ENCODE measurements at regions not wholly inside any gene's neighbourhood (a gene's known extent, or its start where the extent isn't known, plus 50 kb on each side); places are given as distances from the start of the nearest gene placed in this dataset.

- WGBS, 3 donors, result 77 to 80% (median 80%) methylated on average over 2 of the region's 2 CpGs
These were observed 675.6 kb upstream of the POT1 start for GRCh38 chr7:125605241-125605640.

GRCh38 chr7:125602441-125602840 lies 672.8 kb upstream of the POT1 start:
- 83 to 88% (median 83%) methylated on average over 1 of the region's 1 CpG for WGBS, 3 donors
- no peak overlapping the region for H3K27ac ChIP-seq
- H3K36me3 ChIP-seq (ENCODE audit: insufficient read depth in 1 of 2, low read depth in 1 of 2), result no peaks in the 10 kb centered on the region
- H3K4me1 ChIP-seq, result no peaks in the 10 kb centered on the region
- no peak overlapping the region for H3K4me3 ChIP-seq
- ATAC-seq, result no peak
- H3K27me3 ChIP-seq (ENCODE audit: insufficient read depth in 3 of 3, low read length in 2 of 3), result no peaks in the 10 kb centered on the region
- no peak for DNase-seq
- TF ChIP-seq CTCF (IDR thresholded peaks at IDR 0.05), result no peak
- intact Hi-C loops (cut with DNase I), result no loop called here
- H3K9me3 ChIP-seq, result no peaks in the 10 kb centered on the region

More at GRCh38 chr7:125605241-125605640, 675.6 kb upstream of the POT1 start:
- ATAC-seq (no peak), DNase-seq (no peak)
- no peak for TF ChIP-seq CTCF (IDR thresholded peaks at IDR 0.05)
- Histone ChIP-seq H3K36me3 (ENCODE audit: insufficient read depth in 1 of 2, low read depth in 1 of 2) (no peaks in the 10 kb centered on the region), H3K27me3 (ENCODE audit: insufficient read depth in 3 of 3, low read length in 2 of 3) (no peaks in the 10 kb centered on the region), H3K4me1 (no peaks in the 10 kb centered on the region), H3K9me3 (no peaks in the 10 kb centered on the region), H3K27ac (no peak overlapping the region), H3K4me3 (no peak overlapping the region)
- intact Hi-C loops (cut with DNase I), result no loop called here

- intact Hi-C loops (cut with DNase I), result no loop called here
- no peak for TF ChIP-seq CTCF (IDR thresholded peaks at IDR 0.05)
- DNase-seq, result no peak
- Histone ChIP-seq H3K27ac (no peak overlapping the region), H3K4me3 (no peak overlapping the region), H3K27me3 (ENCODE audit: insufficient read depth in 3 of 3, low read length in 2 of 3) (no peaks in the 10 kb centered on the region), H3K36me3 (ENCODE audit: insufficient read depth in 1 of 2, low read depth in 1 of 2) (no peaks in the 10 kb centered on the region), H3K4me1 (no peaks in the 10 kb centered on the region), H3K9me3 (no peaks in the 10 kb centered on the region)
- no peak for ATAC-seq
- WGBS, 3 donors, result 81 to 84% (median 83%) methylated on average over 3 of the region's 3 CpGs
These were observed 669.8 kb upstream of the POT1 start for GRCh38 chr7:125599387-125599786.

- no peak for DNase-seq
- Histone ChIP-seq H3K27ac (no peak overlapping the region), H3K4me3 (no peak overlapping the region), H3K36me3 (ENCODE audit: insufficient read depth in 1 of 2, low read depth in 1 of 2) (no peaks in the 10 kb centered on the region), H3K4me1 (no peaks in the 10 kb centered on the region), H3K9me3 (no peaks in the 10 kb centered on the region), H3K27me3 (ENCODE audit: insufficient read depth in 3 of 3, low read length in 2 of 3) (no peaks in the 10 kb centered on the region)
- intact Hi-C loops (cut with DNase I), result no loop called here
- 77 to 83% (median 82%) methylated on average over 6 of the region's 6 CpGs for WGBS, 3 donors
- no peak for TF ChIP-seq CTCF (IDR thresholded peaks at IDR 0.05)
- no peak for ATAC-seq
These were observed 662.7 kb upstream of the POT1 start for GRCh38 chr7:125592331-125592730.

GRCh38 chr7:125573126-125573525 lies 643.5 kb upstream of the POT1 start:
- 37 to 41% (median 39%) methylated on average over 4 of the region's 4 CpGs for WGBS, 3 donors
- no peak for TF ChIP-seq CTCF (IDR thresholded peaks at IDR 0.05)

More at GRCh38 chr7:125573126-125573525, 643.5 kb upstream of the POT1 start:
- ATAC-seq (no peak), DNase-seq (no peak)
- no peaks in the 10 kb centered on the region for H3K9me3 ChIP-seq
- H3K4me3 ChIP-seq, result no peak overlapping the region
- H3K4me1 ChIP-seq, result no peaks in the 10 kb centered on the region
- no peaks in the 10 kb centered on the region for H3K36me3 ChIP-seq (ENCODE audit: insufficient read depth in 1 of 2, low read depth in 1 of 2)
- H3K27ac ChIP-seq, result no peak overlapping the region
- H3K27me3 ChIP-seq (ENCODE audit: insufficient read depth in 3 of 3, low read length in 2 of 3), result no peaks in the 10 kb centered on the region
- intact Hi-C loops (cut with DNase I), result no loop called here
